ENCODE measurements at regions not wholly inside any gene's neighbourhood (a gene's known extent, or its start where the extent isn't known, plus 50 kb on each side); places are given as distances from the start of the nearest gene placed in this dataset.

GRCh38 chr16:54589326-54589725 lies 302.7 kb upstream of the IRX3 start:
- TF ChIP-seq YY1 (IDR thresholded peaks at IDR 0.05; ENCODE audit: insufficient read depth, insufficient read length) (no peak), ZNF274 (IDR thresholded peaks at IDR 0.05; ENCODE audit: low read depth, low read length) (no peak), SUZ12 (IDR thresholded peaks at IDR 0.05; ENCODE audit: extremely low read depth, insufficient read depth, insufficient read length) (no peak)

All from NT2/D1 (cell line).